Osteoblast (primary cell): ENCODE measurements at regions not wholly inside any gene's neighbourhood (a gene's known extent, or its start where the extent isn't known, plus 50 kb on each side); places are given as distances from the start of the nearest gene placed in this dataset.

ENCODE experiments used
- DNase-seq: peaks from one replicate; pipeline ENCODE4 v3.0.0; 2011; ENCODE audit warnings: low spot score, mixed read lengths; ENCODE audit not compliant: insufficient read length; ENCODE audit errors: missing footprints
- H2AFZ ChIP-seq: 2 replicates; pipeline ENCODE4 v1.6.0; 2011; ENCODE audit warnings: mild to moderate bottlenecking, low read length
- H3K27ac ChIP-seq: 2 replicates; pipeline ENCODE4 v1.5.1; 2011; ENCODE audit warnings: mild to moderate bottlenecking, low read depth, low read length, moderate library complexity
- H3K27me3 ChIP-seq: 2 replicates; pipeline ENCODE4 v1.6.0; 2012; ENCODE audit warnings: mild to moderate bottlenecking, control low read depth, inconsistent platforms, low read length, moderate library complexity; ENCODE audit not compliant: insufficient read depth
- H3K36me3 ChIP-seq: 2 replicates; pipeline ENCODE4 v1.5.1; 2011; ENCODE audit warnings: mild to moderate bottlenecking, low read length, control low read depth, moderate library complexity; ENCODE audit not compliant: insufficient read depth
- H3K4me1 ChIP-seq: 2 replicates; pipeline ENCODE4 v1.5.1; 2011; ENCODE audit warnings: mild to moderate bottlenecking, low read length, control low read depth, moderate library complexity; ENCODE audit not compliant: insufficient read depth
- H3K4me2 ChIP-seq: 2 replicates; pipeline ENCODE4 v1.6.0; 2011; ENCODE audit warnings: mild to moderate bottlenecking, low read length; ENCODE audit not compliant: insufficient read depth
- H3K4me3 ChIP-seq: fragments of 200-600 bp; sonication (generic); 3 replicates; pipeline ENCODE4 v1.5.1; 2012; ENCODE audit warnings: mild to moderate bottlenecking, low read length, inconsistent platforms; ENCODE audit not compliant: insufficient read depth
- H3K79me2 ChIP-seq: 2 replicates; pipeline ENCODE4 v1.6.0; 2012; ENCODE audit warnings: mild to moderate bottlenecking, low read length, control low read depth, inconsistent platforms; ENCODE audit not compliant: insufficient read depth
- H3K9me3 ChIP-seq: 2 replicates; pipeline ENCODE4 v1.5.1; 2011; ENCODE audit warnings: low read depth, low read length, control low read depth
- H4K20me1 ChIP-seq: 2 replicates; pipeline ENCODE4 v1.6.0; 2012; ENCODE audit warnings: mild to moderate bottlenecking, low read length, control low read depth; ENCODE audit not compliant: insufficient read depth
- CTCF ChIP-seq: IDR thresholded peaks from 2 replicates; pipeline ENCODE4 v1.5.1; 2011; ENCODE audit warnings: mild to moderate bottlenecking, low read depth, low read length, moderate library complexity; ENCODE audit errors: extremely low read depth

GRCh38 chr3:14057701-14058100 lies 67.0 kb downstream of the CHCHD4 start:
- no peaks in the 10 kb centered on the region for H3K4me1 ChIP-seq
- no peaks in the 10 kb centered on the region for H3K27me3 ChIP-seq
- H3K36me3 ChIP-seq, result no peaks in the 10 kb centered on the region
- no peaks in the 10 kb centered on the region for H3K79me2 ChIP-seq
- H2AFZ ChIP-seq, result no peak overlapping the region
- DNase-seq, result no peak
- H3K27ac ChIP-seq, result no peak overlapping the region
- no peaks in the 10 kb centered on the region for H4K20me1 ChIP-seq
- no peak overlapping the region for H3K4me2 ChIP-seq
- no peaks in the 10 kb centered on the region for H3K9me3 ChIP-seq
- no peak for TF ChIP-seq CTCF
- H3K4me3 ChIP-seq, result no peak overlapping the region

- Histone ChIP-seq H3K27me3 (no peaks in the 10 kb centered on the region), H3K36me3 (no peaks in the 10 kb centered on the region), H3K4me1 (no peaks in the 10 kb centered on the region), H3K9me3 (no peaks in the 10 kb centered on the region), H3K27ac (no peak overlapping the region), H3K4me3 (no peak overlapping the region), H3K79me2 (no peaks in the 10 kb centered on the region), H4K20me1 (no peaks in the 10 kb centered on the region), H3K4me2 (no peak overlapping the region), H2AFZ (no peak overlapping the region)
- no peak for TF ChIP-seq CTCF
- no peak for DNase-seq
These were observed 76.8 kb downstream of the CHCHD4 start for GRCh38 chr3:14047841-14048240.

GRCh38 chr3:14047027-14047426 lies 77.6 kb downstream of the CHCHD4 start:
- Histone ChIP-seq H3K4me1 (no peaks in the 10 kb centered on the region), H3K36me3 (no peaks in the 10 kb centered on the region), H3K27me3 (no peaks in the 10 kb centered on the region), H3K79me2 (no peaks in the 10 kb centered on the region), H3K4me3 (no peak overlapping the region), H3K27ac (no peak overlapping the region), H3K9me3 (no peaks in the 10 kb centered on the region), H4K20me1 (no peaks in the 10 kb centered on the region), H3K4me2 (no peak overlapping the region), H2AFZ (no peak overlapping the region)
- no peak for DNase-seq
- no peak for TF ChIP-seq CTCF

- TF ChIP-seq CTCF, result no peak
- Histone ChIP-seq H3K79me2 (no peaks in the 10 kb centered on the region), H3K4me2 (no peak overlapping the region), H3K4me3 (no peak overlapping the region), H3K27ac (no peak overlapping the region), H3K36me3 (no peaks in the 10 kb centered on the region), H3K4me1 (no peaks in the 10 kb centered on the region), H2AFZ (no peak overlapping the region), H3K27me3 (no peaks in the 10 kb centered on the region), H3K9me3 (no peaks in the 10 kb centered on the region), H4K20me1 (no peaks in the 10 kb centered on the region)
- DNase-seq, result no peak
These were observed 82.0 kb downstream of the CHCHD4 start for GRCh38 chr3:14042680-14043079.
